Mesothelial cell of epicardium (in vitro differentiated cells): ENCODE measurements at regions not wholly inside any gene's neighbourhood (a gene's known extent, or its start where the extent isn't known, plus 50 kb on each side); places are given as distances from the start of the nearest gene placed in this dataset.
"Not testable (repeated sequence)": the region's sequence is repeated elsewhere in the genome, so short reads cannot be mapped to it uniquely, and the experiment has no call there.

Experiments used
- DNase-seq, 2 experiments: peaks; one replicate each; pipeline ENCODE4 v3.0.0; 2021; ENCODE audit warnings: low spot score in 2 of 2; ENCODE audit not compliant: unreplicated experiment in 2 of 2
- H3K27ac Mint-ChIP-seq: 2 replicates; pipeline ENCODE4 v1.8.0; 2021; ENCODE audit warnings: mixed read lengths
- H3K27me3 Mint-ChIP-seq: 2 replicates; pipeline ENCODE4 v1.8.0; 2021; ENCODE audit warnings: low read depth, mixed read lengths
- H3K36me3 Mint-ChIP-seq: 2 replicates; pipeline ENCODE4 v1.8.0; 2021; ENCODE audit warnings: mixed read lengths
- H3K4me1 Mint-ChIP-seq: 2 replicates; pipeline ENCODE4 v1.8.0; 2021; ENCODE audit warnings: mixed read lengths
- H3K4me3 Mint-ChIP-seq: 2 replicates; pipeline ENCODE4 v1.8.0; 2021; ENCODE audit warnings: mild to moderate bottlenecking, moderate library complexity, mixed read lengths
- H3K9me3 Mint-ChIP-seq: 2 replicates; pipeline ENCODE4 v1.8.0; 2021; ENCODE audit warnings: mixed read lengths
- CTCF ChIP-seq: fragments of 200-600 bp; sonication (generic); IDR thresholded peaks from one replicate; pipeline ENCODE4 v1.5.0; 2021; ENCODE audit warnings: antibody characterized with exemption; ENCODE audit not compliant: unreplicated experiment

DNA sequence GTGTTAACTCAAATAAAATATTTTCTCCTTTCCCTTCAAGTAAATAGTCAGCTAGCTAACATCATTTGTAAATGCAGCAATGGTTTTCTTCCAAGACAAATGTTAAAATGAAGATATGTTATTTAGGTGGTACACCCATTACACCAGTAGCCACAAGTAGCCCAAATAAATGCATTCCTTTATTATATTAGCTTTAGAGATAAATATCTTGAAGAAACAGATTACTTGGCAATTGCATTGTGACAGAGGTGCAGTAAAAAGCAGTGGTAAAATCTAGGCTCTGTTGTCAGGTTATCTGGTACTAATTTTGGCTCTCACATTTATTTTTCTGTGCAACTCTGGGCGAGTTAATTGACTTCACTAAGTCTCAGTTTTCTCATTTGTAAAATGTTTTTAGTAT, 193.0 kb downstream of the NAA11 start:
- no peaks in the 10 kb centered on the region for H3K36me3 Mint-ChIP-seq
- no peak for DNase-seq

DNA sequence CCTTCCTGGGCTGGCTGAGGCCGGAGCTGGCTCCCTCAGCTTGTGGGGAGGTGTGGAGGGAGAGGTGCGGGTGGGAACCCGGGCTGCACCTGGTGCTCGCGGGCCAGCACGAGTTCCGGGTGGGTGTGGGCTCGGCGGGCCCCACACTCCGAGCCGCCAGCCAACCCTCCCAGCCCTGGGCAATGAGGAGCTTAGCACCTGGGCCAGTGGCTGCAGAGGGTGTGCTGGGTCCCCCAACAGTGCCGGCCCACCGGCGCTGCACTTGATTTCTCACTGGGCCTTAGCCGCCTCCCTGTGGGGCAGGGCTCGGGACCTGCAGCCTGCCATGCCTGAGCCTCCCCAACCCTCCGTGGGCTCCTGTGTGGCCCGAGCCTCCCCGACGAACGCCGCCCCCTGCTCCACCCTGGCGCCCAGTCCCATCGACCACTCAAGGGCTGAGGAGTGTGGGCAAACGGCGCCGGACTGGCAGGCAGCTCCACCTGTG, 182.7 kb upstream of the PAQR3 start:
- no peaks in the 10 kb centered on the region for H3K27me3 Mint-ChIP-seq
- H3K9me3 Mint-ChIP-seq = peaks cover 74% of the 10 kb centered on the region

More for the DNA sequence above, 193.0 kb downstream of the NAA11 start:
- H3K4me1 Mint-ChIP-seq = no peaks in the 10 kb centered on the region
- H3K27ac Mint-ChIP-seq = no peak overlapping the region
- H3K27me3 Mint-ChIP-seq = no peaks in the 10 kb centered on the region
- no peak for TF ChIP-seq CTCF
- H3K9me3 Mint-ChIP-seq = peaks cover 41% of the 10 kb centered on the region
- H3K4me3 Mint-ChIP-seq = no peak overlapping the region

GRCh38 chr4:79121223-79121622, 182.0 kb upstream of the PAQR3 start:
- DNase-seq = no peak
- TF ChIP-seq CTCF = no peak
- Mint-ChIP-seq H3K9me3 (peaks cover 76% of the 10 kb centered on the region), H3K4me3 (no peak overlapping the region), H3K27me3 (no peaks in the 10 kb centered on the region), H3K27ac (no peak overlapping the region), H3K4me1 (no peaks in the 10 kb centered on the region), H3K36me3 (peaks cover 29% of the 10 kb centered on the region)

More for the DNA sequence above, 182.7 kb upstream of the PAQR3 start:
- Mint-ChIP-seq H3K4me3 (no peak overlapping the region), H3K4me1 (no peaks in the 10 kb centered on the region), H3K27ac (no peak overlapping the region), H3K36me3 (peaks cover 29% of the 10 kb centered on the region)
- no peak for DNase-seq
- TF ChIP-seq CTCF = no peak

GRCh38 chr4:79117051-79117450, 177.8 kb upstream of the PAQR3 start:
- not testable (repeated sequence) for H3K27ac Mint-ChIP-seq, H3K4me1 Mint-ChIP-seq, DNase-seq, H3K4me3 Mint-ChIP-seq, H3K27me3 Mint-ChIP-seq
- H3K9me3 Mint-ChIP-seq = peaks cover 51% of the 10 kb centered on the region
- peaks cover 26% of the 10 kb centered on the region for H3K36me3 Mint-ChIP-seq

- Mint-ChIP-seq H3K4me1 (no peaks in the 10 kb centered on the region), H3K27ac (no peak overlapping the region)
- DNase-seq = no peak
Observed at GRCh38 chr4:79107014-79107413, 167.8 kb upstream of the PAQR3 start.

More at GRCh38 chr4:79107014-79107413, 167.8 kb upstream of the PAQR3 start:
- no peak overlapping the region for H3K4me3 Mint-ChIP-seq
- H3K27me3 Mint-ChIP-seq = no peaks in the 10 kb centered on the region
- H3K36me3 Mint-ChIP-seq = no peaks in the 10 kb centered on the region
- peaks cover 30% of the 10 kb centered on the region for H3K9me3 Mint-ChIP-seq
- no peak for TF ChIP-seq CTCF
